ENCODE measurements at regions not wholly inside any gene's neighbourhood (a gene's known extent, or its start where the extent isn't known, plus 50 kb on each side); places are given as distances from the start of the nearest gene placed in this dataset.

DNA sequence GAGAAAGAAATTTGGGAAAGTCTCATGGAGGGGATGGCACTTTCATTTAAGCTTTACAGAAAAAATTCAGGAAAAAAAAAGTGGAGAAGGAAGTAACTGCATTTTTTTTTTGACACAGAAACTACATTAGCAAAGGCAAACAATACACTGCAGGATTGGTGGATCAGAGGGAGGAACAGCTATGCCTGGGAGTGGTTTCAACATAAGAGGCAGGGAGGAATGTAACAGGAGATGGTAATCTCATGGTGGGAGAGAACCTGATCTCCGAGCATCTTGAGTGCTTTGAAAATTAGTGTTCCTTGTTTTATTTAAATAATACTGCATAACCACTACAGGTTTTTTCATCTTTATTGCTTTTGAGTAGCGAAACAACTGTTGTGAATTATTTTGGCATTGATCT is 249.4 kb downstream of the FAM170A start:
- peaks cover 11% of the 10 kb centered on the region for H3K27me3 Mint-ChIP-seq (ENCODE audit: low read depth)
- TF ChIP-seq, protein P1, sequence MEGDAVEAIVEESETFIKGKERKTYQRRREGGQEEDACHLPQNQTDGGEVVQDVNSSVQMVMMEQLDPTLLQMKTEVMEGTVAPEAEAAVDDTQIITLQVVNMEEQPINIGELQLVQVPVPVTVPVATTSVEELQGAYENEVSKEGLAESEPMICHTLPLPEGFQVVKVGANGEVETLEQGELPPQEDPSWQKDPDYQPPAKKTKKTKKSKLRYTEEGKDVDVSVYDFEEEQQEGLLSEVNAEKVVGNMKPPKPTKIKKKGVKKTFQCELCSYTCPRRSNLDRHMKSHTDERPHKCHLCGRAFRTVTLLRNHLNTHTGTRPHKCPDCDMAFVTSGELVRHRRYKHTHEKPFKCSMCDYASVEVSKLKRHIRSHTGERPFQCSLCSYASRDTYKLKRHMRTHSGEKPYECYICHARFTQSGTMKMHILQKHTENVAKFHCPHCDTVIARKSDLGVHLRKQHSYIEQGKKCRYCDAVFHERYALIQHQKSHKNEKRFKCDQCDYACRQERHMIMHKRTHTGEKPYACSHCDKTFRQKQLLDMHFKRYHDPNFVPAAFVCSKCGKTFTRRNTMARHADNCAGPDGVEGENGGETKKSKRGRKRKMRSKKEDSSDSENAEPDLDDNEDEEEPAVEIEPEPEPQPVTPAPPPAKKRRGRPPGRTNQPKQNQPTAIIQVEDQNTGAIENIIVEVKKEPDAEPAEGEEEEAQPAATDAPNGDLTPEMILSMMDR (IDR thresholded peaks at IDR 0.05) = no peak
- H3K9me3 Mint-ChIP-seq (ENCODE audit: low read depth) = no peaks in the 10 kb centered on the region
- no peaks in the 10 kb centered on the region for H3K36me3 Mint-ChIP-seq (ENCODE audit: low read depth)
- no peak overlapping the region for H3K4me3 Mint-ChIP-seq (ENCODE audit: unreplicated experiment)
- no peak for DNase-seq (ENCODE audit: low spot score)
- no peaks in the 10 kb centered on the region for H3K4me1 Mint-ChIP-seq (ENCODE audit: low read depth)
- H3K27ac Mint-ChIP-seq (ENCODE audit: unreplicated experiment) = no peak overlapping the region

GRCh38 chr5:119879446-119879845 is 250.1 kb downstream of the FAM170A start:
- Mint-ChIP-seq H3K27ac (ENCODE audit: unreplicated experiment) (no peak overlapping the region), H3K27me3 (ENCODE audit: low read depth) (peaks cover 9% of the 10 kb centered on the region), H3K4me3 (ENCODE audit: unreplicated experiment) (no peak overlapping the region), H3K9me3 (ENCODE audit: low read depth) (no peaks in the 10 kb centered on the region), H3K4me1 (ENCODE audit: low read depth) (no peaks in the 10 kb centered on the region), H3K36me3 (ENCODE audit: low read depth) (no peaks in the 10 kb centered on the region)
- no peak for DNase-seq (ENCODE audit: low spot score)
- TF ChIP-seq, protein P1 (IDR thresholded peaks at IDR 0.05) = no peak

DNA sequence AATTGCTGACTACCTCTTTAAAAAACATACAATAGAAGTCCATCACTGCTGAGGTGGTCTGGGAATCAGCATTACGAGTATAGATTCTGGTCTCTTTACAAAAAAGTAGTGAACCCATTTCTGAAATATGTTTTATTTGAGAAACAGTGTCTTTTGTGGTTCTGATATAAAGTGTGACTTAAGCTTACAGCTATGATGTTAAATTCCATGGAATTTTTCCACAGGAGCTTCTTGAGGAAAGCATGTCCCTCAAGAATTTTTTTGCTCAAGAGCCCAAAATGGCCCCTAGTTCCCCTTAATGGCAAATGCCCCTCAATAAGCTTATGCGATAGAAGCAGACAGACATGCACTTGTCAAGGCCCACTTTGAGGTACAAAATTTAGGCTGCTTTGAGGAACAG is 265.7 kb downstream of the FAM170A start:
- DNase-seq (ENCODE audit: low spot score) = no peak
- Mint-ChIP-seq H3K4me1 (ENCODE audit: low read depth) (no peaks in the 10 kb centered on the region), H3K27ac (ENCODE audit: unreplicated experiment) (no peak overlapping the region), H3K4me3 (ENCODE audit: unreplicated experiment) (no peak overlapping the region), H3K27me3 (ENCODE audit: low read depth) (peaks cover 19% of the 10 kb centered on the region), H3K9me3 (ENCODE audit: low read depth) (no peaks in the 10 kb centered on the region), H3K36me3 (ENCODE audit: low read depth) (no peaks in the 10 kb centered on the region)
- TF ChIP-seq, protein P1 (IDR thresholded peaks at IDR 0.05) = no peak

GRCh38 chr5:119896826-119897536 is 267.6 kb downstream of the FAM170A start:
- no peak overlapping the region for H3K27ac Mint-ChIP-seq (ENCODE audit: unreplicated experiment)
- no peaks in the 10 kb centered on the region for H3K9me3 Mint-ChIP-seq (ENCODE audit: low read depth)
- no peaks in the 10 kb centered on the region for H3K36me3 Mint-ChIP-seq (ENCODE audit: low read depth)
- no peak for DNase-seq (ENCODE audit: low spot score)
- no peaks in the 10 kb centered on the region for H3K4me1 Mint-ChIP-seq (ENCODE audit: low read depth)
- H3K4me3 Mint-ChIP-seq (ENCODE audit: unreplicated experiment) = no peak overlapping the region
- peaks cover 18% of the 10 kb centered on the region for H3K27me3 Mint-ChIP-seq (ENCODE audit: low read depth)
- TF ChIP-seq, protein P1 (IDR thresholded peaks at IDR 0.05) = no peak

- Mint-ChIP-seq H3K36me3 (ENCODE audit: low read depth) (no peaks in the 10 kb centered on the region), H3K4me3 (ENCODE audit: unreplicated experiment) (no peak overlapping the region), H3K9me3 (ENCODE audit: low read depth) (no peaks in the 10 kb centered on the region), H3K4me1 (ENCODE audit: low read depth) (no peaks in the 10 kb centered on the region), H3K27ac (ENCODE audit: unreplicated experiment) (no peak overlapping the region), H3K27me3 (ENCODE audit: low read depth) (peaks cover 21% of the 10 kb centered on the region)
- DNase-seq (ENCODE audit: low spot score) = no peak
- TF ChIP-seq, protein P1 (IDR thresholded peaks at IDR 0.05) = no peak
These were observed 268.4 kb downstream of the FAM170A start for GRCh38 chr5:119897537-119898370.

Measured in chondrocyte (in vitro differentiated cells).